GM10266 (cell line): ENCODE measurements at regions not wholly inside any gene's neighbourhood (a gene's known extent, or its start where the extent isn't known, plus 50 kb on each side); places are given as distances from the start of the nearest gene placed in this dataset.

Experiments used
- DNase-seq: peaks from one replicate; pipeline ENCODE4 v3.0.0; 2012; ENCODE audit errors: extremely low spot score
- TF ChIP-seq, protein P1 (sequence below): IDR thresholded peaks from 2 replicates; pipeline ENCODE4 v1.5.1; 2012; ENCODE audit warnings: mild to moderate bottlenecking, low read depth; ENCODE audit not compliant: control insufficient read depth, insufficient read depth; ENCODE audit errors: missing control alignments

DNA sequence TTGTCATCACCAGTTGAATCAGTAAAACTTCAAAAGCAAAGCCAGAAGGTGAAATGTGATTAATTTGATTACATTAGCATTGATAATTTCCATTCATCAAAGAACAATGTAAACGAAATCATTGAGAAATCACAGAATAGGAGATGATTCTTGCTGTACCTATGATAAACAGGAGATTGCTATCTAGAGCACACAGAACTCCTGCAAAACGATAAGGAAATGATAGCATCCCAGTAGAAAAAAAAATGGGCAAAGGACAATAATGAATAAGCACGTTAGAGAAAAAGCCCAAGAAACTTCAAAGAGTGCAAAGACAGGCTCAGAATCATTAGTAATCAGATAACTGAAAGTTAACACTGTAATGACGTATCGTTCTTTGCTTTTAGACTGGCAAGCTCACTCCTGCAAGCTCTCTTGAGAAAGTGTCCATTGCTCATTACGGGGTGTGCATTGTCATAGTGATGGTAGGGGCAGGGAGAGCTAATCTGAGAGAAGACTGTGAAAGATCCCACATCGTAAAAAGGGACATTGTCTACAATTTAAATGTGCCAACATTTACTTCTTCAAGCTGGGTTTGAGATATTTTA lies 143.6 kb downstream of the SPP2 start:
- no peak for DNase-seq
- TF ChIP-seq, protein P1, sequence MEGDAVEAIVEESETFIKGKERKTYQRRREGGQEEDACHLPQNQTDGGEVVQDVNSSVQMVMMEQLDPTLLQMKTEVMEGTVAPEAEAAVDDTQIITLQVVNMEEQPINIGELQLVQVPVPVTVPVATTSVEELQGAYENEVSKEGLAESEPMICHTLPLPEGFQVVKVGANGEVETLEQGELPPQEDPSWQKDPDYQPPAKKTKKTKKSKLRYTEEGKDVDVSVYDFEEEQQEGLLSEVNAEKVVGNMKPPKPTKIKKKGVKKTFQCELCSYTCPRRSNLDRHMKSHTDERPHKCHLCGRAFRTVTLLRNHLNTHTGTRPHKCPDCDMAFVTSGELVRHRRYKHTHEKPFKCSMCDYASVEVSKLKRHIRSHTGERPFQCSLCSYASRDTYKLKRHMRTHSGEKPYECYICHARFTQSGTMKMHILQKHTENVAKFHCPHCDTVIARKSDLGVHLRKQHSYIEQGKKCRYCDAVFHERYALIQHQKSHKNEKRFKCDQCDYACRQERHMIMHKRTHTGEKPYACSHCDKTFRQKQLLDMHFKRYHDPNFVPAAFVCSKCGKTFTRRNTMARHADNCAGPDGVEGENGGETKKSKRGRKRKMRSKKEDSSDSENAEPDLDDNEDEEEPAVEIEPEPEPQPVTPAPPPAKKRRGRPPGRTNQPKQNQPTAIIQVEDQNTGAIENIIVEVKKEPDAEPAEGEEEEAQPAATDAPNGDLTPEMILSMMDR = no peak

DNA sequence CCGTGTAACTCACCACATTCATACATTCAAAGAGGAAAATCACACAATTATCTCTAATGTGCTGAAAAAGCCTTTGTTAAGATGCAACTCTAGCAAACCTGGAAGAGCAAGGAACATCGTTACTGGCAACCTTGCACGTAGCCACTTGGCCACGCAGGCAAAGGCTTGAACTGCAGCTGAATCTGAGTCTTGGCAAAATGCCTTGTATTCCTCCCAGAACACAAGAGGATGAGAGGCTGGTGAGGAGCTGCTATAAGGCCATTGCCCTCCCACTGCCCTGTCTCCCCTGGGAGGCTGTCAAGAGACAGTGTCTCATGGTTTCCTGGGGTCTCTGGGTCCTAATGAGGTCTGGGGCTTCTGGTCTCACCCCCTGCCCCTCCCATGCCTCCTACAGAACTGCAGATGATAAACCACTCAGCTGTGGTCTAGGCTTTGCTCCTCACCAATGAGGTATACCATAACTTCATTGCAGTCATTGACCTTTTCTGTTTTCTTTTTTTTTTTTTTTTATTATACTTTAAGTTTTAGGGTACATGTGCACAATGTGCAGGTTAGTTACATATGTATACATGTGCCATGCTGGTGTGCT lies 141.4 kb downstream of the SPP2 start:
- DNase-seq = no peak

DNA sequence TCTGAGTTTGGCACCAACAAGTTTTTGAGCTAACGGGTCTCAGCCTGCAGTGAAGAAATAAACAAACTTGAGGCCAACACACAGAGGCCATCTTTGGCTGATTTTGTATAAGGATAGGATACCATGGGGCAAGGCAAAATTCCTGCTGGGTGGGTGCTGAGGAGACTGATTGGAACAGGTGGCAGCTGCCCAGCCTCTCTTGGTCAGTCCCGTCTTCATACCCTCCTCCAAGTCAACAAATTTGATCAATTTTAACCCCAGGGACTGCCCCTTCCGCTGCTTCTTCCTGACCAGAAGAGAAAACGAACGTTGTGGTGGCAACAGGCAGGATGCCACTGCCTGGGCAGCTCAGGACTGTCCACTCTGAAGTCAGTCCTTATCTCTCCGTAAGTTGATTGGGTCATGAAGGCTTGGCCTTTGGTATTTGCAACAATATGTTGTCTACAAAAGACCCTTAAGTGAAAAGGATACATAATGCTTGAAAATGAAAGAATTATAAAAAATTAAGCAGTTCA lies 139.3 kb downstream of the SPP2 start:
- no peak for DNase-seq
- TF ChIP-seq, protein P1 = no peak

More for the DNA sequence above, 141.4 kb downstream of the SPP2 start:
- TF ChIP-seq, protein P1 = no peak

DNA sequence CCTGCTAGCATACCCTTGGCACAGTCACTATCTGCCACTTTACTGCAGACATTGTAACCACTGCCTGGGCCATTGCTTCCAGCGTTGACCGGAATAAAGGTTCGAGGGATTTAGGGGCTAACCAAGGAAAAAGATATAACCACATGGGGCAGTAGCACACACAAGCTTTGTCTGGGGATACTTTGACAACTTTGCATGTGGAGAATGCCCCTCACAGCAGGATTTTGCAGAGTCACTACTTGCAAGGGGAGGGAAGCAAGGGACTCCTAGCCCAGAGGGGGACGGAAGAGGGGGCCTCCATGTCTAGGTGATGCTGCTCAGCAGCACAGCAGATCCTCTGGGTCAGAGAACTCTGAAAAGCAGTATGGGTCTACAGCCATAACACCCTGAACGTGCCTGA lies 138.7 kb downstream of the SPP2 start:
- TF ChIP-seq, protein P1 = no peak
- DNase-seq = no peak

DNA sequence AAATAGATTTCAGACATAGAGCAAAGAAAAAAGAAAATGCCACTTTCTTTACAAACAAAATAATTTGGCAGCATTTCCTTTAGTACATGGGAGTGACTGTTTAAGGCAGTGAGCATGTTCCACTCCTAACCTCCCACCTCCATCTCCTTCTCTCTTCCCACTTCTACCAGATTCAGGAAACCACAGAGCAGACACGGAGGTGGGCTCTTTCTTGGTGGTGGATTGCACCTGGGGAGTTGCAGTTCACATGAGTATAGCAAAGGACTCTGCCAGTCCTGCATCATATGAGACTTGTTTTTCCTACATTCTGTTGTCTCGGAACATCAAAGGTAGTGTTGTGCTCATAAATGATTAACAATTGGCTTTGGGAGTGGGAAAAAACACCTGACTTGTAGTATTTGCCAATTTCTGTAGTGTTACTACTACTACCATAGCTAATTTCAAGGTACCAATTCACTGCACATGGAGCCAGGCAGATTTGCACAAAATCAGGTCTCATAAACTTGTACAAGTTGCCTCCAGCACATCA lies 137.2 kb downstream of the SPP2 start:
- no peak for DNase-seq
- TF ChIP-seq, protein P1 = no peak

DNA sequence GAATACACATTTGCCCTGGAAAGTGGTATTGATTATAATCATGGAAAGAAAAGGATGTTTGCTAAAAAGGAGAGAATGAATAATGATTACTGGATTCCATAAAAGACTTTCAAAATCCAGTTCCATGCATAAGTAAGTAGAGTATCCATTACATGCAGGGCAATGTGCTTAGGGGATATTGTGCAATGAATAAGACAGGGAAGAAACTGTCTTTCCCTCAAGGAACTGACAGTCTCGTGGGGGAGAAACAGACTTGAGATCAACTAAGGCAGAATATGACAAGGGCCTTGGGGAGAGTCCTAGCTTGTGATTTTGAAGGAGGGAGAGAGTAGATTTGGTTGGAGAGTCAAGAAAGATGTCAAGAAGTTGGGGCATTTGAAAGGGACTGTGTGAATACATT lies 130.6 kb downstream of the SPP2 start:
- TF ChIP-seq, protein P1 = no peak
- no peak for DNase-seq

DNA sequence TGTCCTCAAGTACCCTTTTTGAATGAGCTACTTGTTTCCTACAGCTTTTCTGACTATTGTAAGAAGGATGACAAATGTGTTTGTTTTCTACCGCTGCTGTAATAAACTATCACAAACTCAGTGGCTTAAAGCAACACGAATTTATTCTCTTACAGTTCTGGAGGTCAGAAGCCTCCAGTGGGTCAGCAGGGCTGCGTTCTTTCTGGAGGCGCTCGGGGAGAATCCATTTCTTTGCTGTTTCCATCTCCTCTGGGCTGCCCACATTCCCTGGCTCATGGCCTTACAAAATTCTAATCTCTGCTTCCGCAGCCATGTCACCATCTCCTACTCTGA lies 128.5 kb downstream of the SPP2 start:
- TF ChIP-seq, protein P1 = no peak
- DNase-seq = no peak
